ENCODE measurements at regions not wholly inside any gene's neighbourhood (a gene's known extent, or its start where the extent isn't known, plus 50 kb on each side); places are given as distances from the start of the nearest gene placed in this dataset.

DNA sequence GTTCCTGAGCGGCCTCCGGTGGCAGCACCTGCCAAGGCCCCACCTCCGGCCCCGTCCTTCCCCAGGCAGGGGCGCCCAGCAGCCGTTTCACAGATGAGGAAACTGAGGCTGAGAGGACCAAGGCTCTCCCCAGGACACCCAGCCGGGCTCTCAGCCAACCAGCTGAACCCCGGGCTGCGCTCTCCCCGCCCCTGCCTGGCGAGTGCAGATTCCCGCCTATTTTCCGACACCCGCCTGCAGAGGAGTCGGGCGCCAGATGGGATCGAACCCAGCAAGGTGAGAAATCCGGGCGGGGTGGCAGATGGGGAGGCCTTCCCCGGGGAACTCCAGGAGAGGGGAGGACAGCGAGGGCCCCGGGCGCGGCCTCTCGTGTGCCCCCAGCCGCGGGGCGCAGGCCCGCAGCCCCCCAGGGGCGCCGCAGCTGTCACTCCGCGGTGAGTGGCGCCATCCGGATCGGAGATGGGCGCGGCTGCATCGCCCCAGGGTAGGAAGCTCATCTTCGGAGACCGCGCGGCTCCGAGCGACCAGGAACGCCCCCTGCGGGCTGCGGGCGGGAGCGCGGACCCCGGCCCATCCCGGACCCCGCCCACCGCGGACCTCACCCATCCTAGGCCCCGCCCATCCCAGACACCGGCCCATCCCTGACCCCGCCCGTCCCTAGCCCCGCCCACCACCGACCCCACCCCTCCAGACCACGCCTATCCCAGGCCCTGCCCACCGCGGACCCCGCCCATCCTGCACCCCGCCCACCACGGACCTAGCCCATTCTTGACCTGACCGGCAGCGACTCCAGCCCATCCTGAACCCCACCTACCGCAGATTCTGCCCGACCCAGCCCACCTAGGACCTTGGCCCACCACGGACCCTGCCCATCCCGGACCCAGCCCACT is 90.3 kb downstream of the MICALL2 start (continued):
- TF ChIP-seq, protein P1, sequence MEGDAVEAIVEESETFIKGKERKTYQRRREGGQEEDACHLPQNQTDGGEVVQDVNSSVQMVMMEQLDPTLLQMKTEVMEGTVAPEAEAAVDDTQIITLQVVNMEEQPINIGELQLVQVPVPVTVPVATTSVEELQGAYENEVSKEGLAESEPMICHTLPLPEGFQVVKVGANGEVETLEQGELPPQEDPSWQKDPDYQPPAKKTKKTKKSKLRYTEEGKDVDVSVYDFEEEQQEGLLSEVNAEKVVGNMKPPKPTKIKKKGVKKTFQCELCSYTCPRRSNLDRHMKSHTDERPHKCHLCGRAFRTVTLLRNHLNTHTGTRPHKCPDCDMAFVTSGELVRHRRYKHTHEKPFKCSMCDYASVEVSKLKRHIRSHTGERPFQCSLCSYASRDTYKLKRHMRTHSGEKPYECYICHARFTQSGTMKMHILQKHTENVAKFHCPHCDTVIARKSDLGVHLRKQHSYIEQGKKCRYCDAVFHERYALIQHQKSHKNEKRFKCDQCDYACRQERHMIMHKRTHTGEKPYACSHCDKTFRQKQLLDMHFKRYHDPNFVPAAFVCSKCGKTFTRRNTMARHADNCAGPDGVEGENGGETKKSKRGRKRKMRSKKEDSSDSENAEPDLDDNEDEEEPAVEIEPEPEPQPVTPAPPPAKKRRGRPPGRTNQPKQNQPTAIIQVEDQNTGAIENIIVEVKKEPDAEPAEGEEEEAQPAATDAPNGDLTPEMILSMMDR (tag by site-specific recombination; IDR thresholded peaks at IDR 0.05) = peak; percentile 9; the same call in 1 of the 2 replicates
- no peak for TF ChIP-seq HOXD13 (CRISPR knock-in tag; IDR thresholded peaks at IDR 0.05; ENCODE audit: borderline replicate concordance)
- TF ChIP-seq ZXDB (tag by site-specific recombination; IDR thresholded peaks at IDR 0.05) = peak; percentile 48; the same call in 1 of the 2 replicates
- TF ChIP-seq ZBTB17 (tag by site-specific recombination; IDR thresholded peaks at IDR 0.05) = peak; percentile 83
- TF ChIP-seq, protein P2, sequence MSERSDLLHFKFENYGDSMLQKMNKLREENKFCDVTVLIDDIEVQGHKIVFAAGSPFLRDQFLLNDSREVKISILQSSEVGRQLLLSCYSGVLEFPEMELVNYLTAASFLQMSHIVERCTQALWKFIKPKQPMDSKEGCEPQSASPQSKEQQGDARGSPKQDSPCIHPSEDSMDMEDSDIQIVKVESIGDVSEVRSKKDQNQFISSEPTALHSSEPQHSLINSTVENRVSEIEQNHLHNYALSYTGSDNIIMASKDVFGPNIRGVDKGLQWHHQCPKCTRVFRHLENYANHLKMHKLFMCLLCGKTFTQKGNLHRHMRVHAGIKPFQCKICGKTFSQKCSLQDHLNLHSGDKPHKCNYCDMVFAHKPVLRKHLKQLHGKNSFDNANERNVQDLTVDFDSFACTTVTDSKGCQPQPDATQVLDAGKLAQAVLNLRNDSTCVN (tag by site-specific recombination; optimal IDR thresholded peaks at IDR 0.05) = peak; percentile 59
- no peak for TF ChIP-seq SCRT1 (tag by site-specific recombination; IDR thresholded peaks at IDR 0.05; ENCODE audit: borderline replicate concordance)
- TF ChIP-seq ZNF792 (tag by site-specific recombination; IDR thresholded peaks at IDR 0.05) = no peak
- no peak for TF ChIP-seq ZNF404 (tag by site-specific recombination; IDR thresholded peaks at IDR 0.05)
- TF ChIP-seq KLF10 (tag by site-specific recombination; IDR thresholded peaks at IDR 0.05) = peak; percentile 82; the same call in 1 of the 2 replicates
- no peak for TF ChIP-seq FEZF1 (tag by site-specific recombination; IDR thresholded peaks at IDR 0.05)
- peak; percentile 62; the same call in 1 of the 2 replicates for TF ChIP-seq ZIC2 (tag by site-specific recombination; IDR thresholded peaks at IDR 0.05)
- TF ChIP-seq GLIS1 (tag by site-specific recombination; IDR thresholded peaks at IDR 0.05) = peak; percentile 97
- no peak for TF ChIP-seq REPIN1 (tag by site-specific recombination; IDR thresholded peaks at IDR 0.05; ENCODE audit: low read depth)
- TF ChIP-seq, protein P3, sequence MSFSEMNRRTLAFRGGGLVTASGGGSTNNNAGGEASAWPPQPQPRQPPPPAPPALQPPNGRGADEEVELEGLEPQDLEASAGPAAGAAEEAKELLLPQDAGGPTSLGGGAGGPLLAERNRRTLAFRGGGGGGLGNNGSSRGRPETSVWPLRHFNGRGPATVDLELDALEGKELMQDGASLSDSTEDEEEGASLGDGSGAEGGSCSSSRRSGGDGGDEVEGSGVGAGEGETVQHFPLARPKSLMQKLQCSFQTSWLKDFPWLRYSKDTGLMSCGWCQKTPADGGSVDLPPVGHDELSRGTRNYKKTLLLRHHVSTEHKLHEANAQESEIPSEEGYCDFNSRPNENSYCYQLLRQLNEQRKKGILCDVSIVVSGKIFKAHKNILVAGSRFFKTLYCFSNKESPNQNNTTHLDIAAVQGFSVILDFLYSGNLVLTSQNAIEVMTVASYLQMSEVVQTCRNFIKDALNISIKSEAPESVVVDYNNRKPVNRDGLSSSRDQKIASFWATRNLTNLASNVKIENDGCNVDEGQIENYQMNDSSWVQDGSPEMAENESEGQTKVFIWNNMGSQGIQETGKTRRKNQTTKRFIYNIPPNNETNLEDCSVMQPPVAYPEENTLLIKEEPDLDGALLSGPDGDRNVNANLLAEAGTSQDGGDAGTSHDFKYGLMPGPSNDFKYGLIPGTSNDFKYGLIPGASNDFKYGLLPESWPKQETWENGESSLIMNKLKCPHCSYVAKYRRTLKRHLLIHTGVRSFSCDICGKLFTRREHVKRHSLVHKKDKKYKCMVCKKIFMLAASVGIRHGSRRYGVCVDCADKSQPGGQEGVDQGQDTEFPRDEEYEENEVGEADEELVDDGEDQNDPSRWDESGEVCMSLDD (tag by site-specific recombination; IDR thresholded peaks at IDR 0.05) = no peak
- peak; percentile 95 for TF ChIP-seq KLF9 (tag by site-specific recombination; IDR thresholded peaks at IDR 0.05; ENCODE audit: low read depth)
- TF ChIP-seq, protein P4, sequence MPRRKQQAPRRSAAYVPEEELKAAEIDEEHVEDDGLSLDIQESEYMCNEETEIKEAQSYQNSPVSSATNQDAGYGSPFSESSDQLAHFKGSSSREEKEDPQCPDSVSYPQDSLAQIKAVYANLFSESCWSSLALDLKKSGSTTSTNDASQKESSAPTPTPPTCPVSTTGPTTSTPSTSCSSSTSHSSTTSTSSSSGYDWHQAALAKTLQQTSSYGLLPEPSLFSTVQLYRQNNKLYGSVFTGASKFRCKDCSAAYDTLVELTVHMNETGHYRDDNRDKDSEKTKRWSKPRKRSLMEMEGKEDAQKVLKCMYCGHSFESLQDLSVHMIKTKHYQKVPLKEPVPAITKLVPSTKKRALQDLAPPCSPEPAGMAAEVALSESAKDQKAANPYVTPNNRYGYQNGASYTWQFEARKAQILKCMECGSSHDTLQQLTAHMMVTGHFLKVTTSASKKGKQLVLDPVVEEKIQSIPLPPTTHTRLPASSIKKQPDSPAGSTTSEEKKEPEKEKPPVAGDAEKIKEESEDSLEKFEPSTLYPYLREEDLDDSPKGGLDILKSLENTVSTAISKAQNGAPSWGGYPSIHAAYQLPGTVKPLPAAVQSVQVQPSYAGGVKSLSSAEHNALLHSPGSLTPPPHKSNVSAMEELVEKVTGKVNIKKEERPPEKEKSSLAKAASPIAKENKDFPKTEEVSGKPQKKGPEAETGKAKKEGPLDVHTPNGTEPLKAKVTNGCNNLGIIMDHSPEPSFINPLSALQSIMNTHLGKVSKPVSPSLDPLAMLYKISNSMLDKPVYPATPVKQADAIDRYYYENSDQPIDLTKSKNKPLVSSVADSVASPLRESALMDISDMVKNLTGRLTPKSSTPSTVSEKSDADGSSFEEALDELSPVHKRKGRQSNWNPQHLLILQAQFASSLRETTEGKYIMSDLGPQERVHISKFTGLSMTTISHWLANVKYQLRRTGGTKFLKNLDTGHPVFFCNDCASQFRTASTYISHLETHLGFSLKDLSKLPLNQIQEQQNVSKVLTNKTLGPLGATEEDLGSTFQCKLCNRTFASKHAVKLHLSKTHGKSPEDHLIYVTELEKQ (tag by site-specific recombination; IDR thresholded peaks at IDR 0.05; ENCODE audit: borderline replicate concordance) = peak; percentile 39; the same call in 1 of the 2 replicates
- no peak for TF ChIP-seq ZNF530 (tag by site-specific recombination; IDR thresholded peaks at IDR 0.05; ENCODE audit: low read depth)
- TF ChIP-seq ZNF335 (tag by site-specific recombination; conservative IDR thresholded peaks at IDR 0.05) = peak; percentile 56
- TF ChIP-seq ZNF211 (tag by site-specific recombination; IDR thresholded peaks at IDR 0.05; ENCODE audit: low read depth) = no peak
- TF ChIP-seq ZNF701 (tag by site-specific recombination; IDR thresholded peaks at IDR 0.05) = no peak
- TF ChIP-seq SP3 (tag by site-specific recombination; IDR thresholded peaks at IDR 0.05) = peak; percentile 69
- peak; percentile 51 for TF ChIP-seq SP2 (tag by site-specific recombination; IDR thresholded peaks at IDR 0.05)
- TF ChIP-seq, protein P5, sequence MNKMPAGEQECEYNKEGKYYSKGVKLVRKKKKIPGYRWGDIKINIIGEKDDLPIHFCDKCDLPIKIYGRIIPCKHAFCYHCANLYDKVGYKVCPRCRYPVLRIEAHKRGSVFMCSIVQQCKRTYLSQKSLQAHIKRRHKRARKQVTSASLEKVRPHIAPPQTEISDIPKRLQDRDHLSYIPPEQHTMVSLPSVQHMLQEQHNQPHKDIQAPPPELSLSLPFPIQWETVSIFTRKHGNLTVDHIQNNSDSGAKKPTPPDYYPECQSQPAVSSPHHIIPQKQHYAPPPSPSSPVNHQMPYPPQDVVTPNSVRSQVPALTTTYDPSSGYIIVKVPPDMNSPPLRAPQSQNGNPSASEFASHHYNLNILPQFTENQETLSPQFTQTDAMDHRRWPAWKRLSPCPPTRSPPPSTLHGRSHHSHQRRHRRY (tag by site-specific recombination; IDR thresholded peaks at IDR 0.05) = no peak
- TF ChIP-seq, protein P6, sequence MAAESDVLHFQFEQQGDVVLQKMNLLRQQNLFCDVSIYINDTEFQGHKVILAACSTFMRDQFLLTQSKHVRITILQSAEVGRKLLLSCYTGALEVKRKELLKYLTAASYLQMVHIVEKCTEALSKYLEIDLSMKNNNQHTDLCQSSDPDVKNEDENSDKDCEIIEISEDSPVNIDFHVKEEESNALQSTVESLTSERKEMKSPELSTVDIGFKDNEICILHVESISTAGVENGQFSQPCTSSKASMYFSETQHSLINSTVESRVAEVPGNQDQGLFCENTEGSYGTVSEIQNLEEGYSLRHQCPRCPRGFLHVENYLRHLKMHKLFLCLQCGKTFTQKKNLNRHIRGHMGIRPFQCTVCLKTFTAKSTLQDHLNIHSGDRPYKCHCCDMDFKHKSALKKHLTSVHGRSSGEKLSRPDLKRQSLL (tag by site-specific recombination; IDR thresholded peaks at IDR 0.05) = no peak
- no peak for TF ChIP-seq ZNF121 (tag by site-specific recombination; IDR thresholded peaks at IDR 0.05)

Measured in HEK293 (cell line).